VCaP (cell line): ENCODE measurements at regions not wholly inside any gene's neighbourhood (a gene's known extent, or its start where the extent isn't known, plus 50 kb on each side); places are given as distances from the start of the nearest gene placed in this dataset.

Experiments used
- H3K27ac ChIP-seq: fragments of 450-650 bp; 2 replicates; pipeline ENCODE4 v1.5.1; 2017
- TF ChIP-seq, protein P1 (sequence below): fragments of 450-650 bp; conservative IDR thresholded peaks from 2 replicates; pipeline ENCODE4 v1.5.1; 2017; ENCODE audit warnings: mild to moderate bottlenecking, moderate library complexity

GRCh38 chr10:33465747-33466146 lies 131.3 kb upstream of the NRP1 start:
- H3K27ac ChIP-seq, result no peak overlapping the region
- TF ChIP-seq, protein P1, sequence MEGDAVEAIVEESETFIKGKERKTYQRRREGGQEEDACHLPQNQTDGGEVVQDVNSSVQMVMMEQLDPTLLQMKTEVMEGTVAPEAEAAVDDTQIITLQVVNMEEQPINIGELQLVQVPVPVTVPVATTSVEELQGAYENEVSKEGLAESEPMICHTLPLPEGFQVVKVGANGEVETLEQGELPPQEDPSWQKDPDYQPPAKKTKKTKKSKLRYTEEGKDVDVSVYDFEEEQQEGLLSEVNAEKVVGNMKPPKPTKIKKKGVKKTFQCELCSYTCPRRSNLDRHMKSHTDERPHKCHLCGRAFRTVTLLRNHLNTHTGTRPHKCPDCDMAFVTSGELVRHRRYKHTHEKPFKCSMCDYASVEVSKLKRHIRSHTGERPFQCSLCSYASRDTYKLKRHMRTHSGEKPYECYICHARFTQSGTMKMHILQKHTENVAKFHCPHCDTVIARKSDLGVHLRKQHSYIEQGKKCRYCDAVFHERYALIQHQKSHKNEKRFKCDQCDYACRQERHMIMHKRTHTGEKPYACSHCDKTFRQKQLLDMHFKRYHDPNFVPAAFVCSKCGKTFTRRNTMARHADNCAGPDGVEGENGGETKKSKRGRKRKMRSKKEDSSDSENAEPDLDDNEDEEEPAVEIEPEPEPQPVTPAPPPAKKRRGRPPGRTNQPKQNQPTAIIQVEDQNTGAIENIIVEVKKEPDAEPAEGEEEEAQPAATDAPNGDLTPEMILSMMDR, result no peak

- TF ChIP-seq, protein P1, result no peak
- no peak overlapping the region for H3K27ac ChIP-seq
These were observed 128.5 kb upstream of the NRP1 start for GRCh38 chr10:33463011-33463410.

DNA sequence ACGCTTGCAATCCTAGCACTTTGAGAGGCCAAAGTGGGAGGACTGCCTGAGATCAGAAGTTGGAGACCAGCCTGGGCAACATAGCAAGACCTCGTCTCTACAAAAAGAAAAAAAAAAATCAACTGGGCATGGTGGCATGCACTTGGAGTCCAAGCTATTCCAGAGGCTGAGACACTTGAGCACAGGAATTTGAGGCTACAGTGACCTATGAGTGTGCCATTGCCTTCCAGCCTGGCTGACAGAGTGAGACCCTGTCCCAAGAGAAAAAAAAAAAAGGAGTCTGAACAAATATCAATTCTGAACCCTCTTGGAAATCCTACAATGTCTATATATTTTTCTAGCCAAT lies 126.8 kb upstream of the NRP1 start:
- TF ChIP-seq, protein P1, result no peak
- no peak overlapping the region for H3K27ac ChIP-seq

- no peak overlapping the region for H3K27ac ChIP-seq
- TF ChIP-seq, protein P1, result no peak
These were observed 126.2 kb upstream of the NRP1 start for GRCh38 chr10:33460505-33461294.

DNA sequence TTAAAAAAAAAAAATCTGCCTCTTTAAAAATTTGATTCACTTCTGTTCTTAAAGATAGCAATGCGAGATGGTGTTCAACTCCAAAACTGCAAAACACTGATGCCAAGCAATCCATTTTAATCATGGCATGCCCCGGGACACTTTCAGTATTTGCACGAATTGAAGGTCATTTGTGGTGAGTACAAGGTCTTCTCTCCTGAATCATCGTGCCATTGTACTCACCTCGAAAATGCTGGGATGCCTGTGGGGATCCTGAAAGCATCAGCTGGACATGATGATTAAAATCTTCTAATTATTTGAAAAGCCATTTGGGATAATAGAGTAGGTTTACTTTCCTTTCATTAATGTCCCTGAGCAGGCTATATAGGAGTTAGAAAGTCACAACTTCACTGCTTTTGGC lies 125.1 kb upstream of the NRP1 start:
- TF ChIP-seq, protein P1, result no peak
- no peak overlapping the region for H3K27ac ChIP-seq

GRCh38 chr10:33455029-33455428 lies 120.6 kb upstream of the NRP1 start:
- TF ChIP-seq, protein P1, result no peak
- peak overlapping the region; percentile 43 for H3K27ac ChIP-seq

DNA sequence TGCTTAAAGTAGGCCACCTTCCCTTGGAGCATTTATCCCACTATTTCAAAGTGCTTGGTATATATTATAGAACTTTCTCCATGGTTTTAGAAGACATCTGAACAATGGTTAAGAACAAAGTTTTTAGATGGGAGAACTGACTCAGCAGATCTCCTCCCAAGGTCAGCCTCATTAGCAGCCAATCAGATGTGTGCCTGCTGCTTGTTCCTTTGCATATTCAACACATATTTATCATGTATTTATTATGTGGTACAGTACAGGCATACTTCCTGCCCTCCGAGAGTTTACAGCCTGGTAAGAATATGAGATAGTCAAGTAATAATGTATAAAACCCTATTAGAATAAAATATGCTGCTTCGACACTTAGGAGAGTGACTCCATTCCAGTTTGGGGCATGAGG lies 120.1 kb upstream of the NRP1 start:
- peak overlapping the region; percentile 43 for H3K27ac ChIP-seq
- TF ChIP-seq, protein P1, result no peak
